Smooth muscle cell (in vitro differentiated cells): ENCODE measurements at regions not wholly inside any gene's neighbourhood (a gene's known extent, or its start where the extent isn't known, plus 50 kb on each side); places are given as distances from the start of the nearest gene placed in this dataset.

Source experiments
- DNase-seq: peaks from one replicate; lab custom pipeline; 2025; ENCODE audit not compliant: unreplicated experiment; lab: John Stamatoyannopoulos, UW
- H2AFZ ChIP-seq: fragments of 200-600 bp; sonication (generic); 2 replicates; pipeline ENCODE4 v1.6.0; 2016; ENCODE audit warnings: antibody characterized with exemption, low read depth, mild to moderate bottlenecking
- H3F3A ChIP-seq: fragments of 200-600 bp; sonication (generic); 2 replicates; pipeline ENCODE4 v1.6.0; 2017; ENCODE audit warnings: antibody characterized with exemption, low read depth
- H3K27ac ChIP-seq: fragments of 200-600 bp; sonication (generic); 2 replicates; pipeline ENCODE4 v1.5.1; 2016; ENCODE audit warnings: low read depth, mild to moderate bottlenecking
- H3K27me3 ChIP-seq: fragments of 200-600 bp; sonication (generic); 2 replicates; pipeline ENCODE4 v1.6.1; 2016; ENCODE audit warnings: low read depth, mild to moderate bottlenecking
- H3K36me3 ChIP-seq: fragments of 200-600 bp; sonication (generic); 2 replicates; pipeline ENCODE4 v1.5.1; 2016; ENCODE audit warnings: low read depth
- H3K4me1 ChIP-seq: fragments of 200-600 bp; sonication (generic); 2 replicates; pipeline ENCODE4 v1.5.1; 2016; ENCODE audit warnings: low read depth
- H3K4me2 ChIP-seq: fragments of 200-600 bp; sonication (generic); 2 replicates; pipeline ENCODE4 v1.6.0; 2016; ENCODE audit warnings: mild to moderate bottlenecking
- H3K4me3 ChIP-seq: fragments of 200-600 bp; sonication (generic); 2 replicates; pipeline ENCODE4 v1.5.1; 2016; ENCODE audit warnings: mild to moderate bottlenecking
- H3K79me2 ChIP-seq: fragments of 200-600 bp; sonication (generic); 2 replicates; pipeline ENCODE4 v1.6.0; 2016; ENCODE audit warnings: low read depth, mild to moderate bottlenecking
- H3K9ac ChIP-seq: fragments of 200-600 bp; sonication (generic); 2 replicates; pipeline ENCODE4 v1.6.0; 2016; ENCODE audit warnings: low read depth
- H3K9me3 ChIP-seq: fragments of 200-600 bp; sonication (generic); replicated peaks from 2 replicates; pipeline ENCODE4 v1.5.1; 2016; ENCODE audit warnings: low read depth
- H4K20me1 ChIP-seq: fragments of 200-600 bp; sonication (generic); 2 replicates; pipeline ENCODE4 v1.6.0; 2016; ENCODE audit warnings: low read depth
- WGBS: methylation state at CpG from one replicate; pipeline ENCODE4 v1.1.7; 2016; ENCODE audit warnings: low lambda C conversion rate; 5-methylcytosine and 5-hydroxymethylcytosine counted together
- TF ChIP-seq, protein P1 (sequence below): fragments of 200-600 bp; sonication (generic); IDR thresholded peaks from 2 replicates; pipeline ENCODE4 v1.5.1; 2017; ENCODE audit warnings: borderline replicate concordance, mild to moderate bottlenecking, antibody characterized with exemption; ENCODE audit not compliant: insufficient read depth, poor library complexity, severe bottlenecking

DNA sequence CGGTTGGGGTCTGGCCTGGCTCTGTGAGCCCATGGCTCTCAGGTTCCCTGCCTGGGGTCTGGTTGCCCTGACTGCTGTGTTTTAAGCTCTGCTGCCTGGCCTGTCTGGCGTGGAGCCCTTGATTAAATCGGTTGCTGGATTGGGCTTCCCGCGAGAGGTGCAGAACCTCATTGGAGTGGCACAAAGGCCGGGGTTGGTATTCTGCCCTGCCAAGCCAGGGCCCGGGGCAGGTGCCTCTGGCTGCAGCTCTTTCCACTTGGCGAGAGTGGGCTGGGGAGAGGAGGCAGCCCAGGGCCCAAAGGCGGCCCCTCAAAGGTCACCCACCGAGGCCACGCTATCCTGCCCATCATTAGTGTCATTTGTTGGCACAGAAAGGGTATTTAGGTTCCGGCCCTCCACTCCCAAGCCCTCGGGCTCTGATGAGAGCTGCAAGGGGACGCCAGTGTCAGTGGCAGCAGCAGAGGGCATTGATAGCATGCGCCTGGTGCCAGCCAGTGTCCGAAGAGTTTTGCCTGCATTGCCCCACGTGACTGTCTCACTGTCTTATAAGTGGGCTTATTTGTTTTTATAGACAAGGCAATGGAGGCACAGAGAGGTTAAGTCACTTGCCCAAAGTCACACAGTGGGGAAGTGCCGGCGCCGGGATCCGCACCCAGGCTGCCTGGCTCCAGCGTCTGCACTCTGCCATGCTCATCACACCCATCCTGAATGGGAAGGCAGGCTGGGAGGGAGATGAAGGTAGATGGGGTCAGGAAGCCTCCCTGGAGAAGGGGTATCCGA, 68.0 kb upstream of the CIBAR2 start:
- DNase-seq, result no peak
- WGBS, result 98% methylated on average over 23 of the region's 23 CpGs
- no peak overlapping the region for H3K4me3 ChIP-seq
- TF ChIP-seq, protein P1, sequence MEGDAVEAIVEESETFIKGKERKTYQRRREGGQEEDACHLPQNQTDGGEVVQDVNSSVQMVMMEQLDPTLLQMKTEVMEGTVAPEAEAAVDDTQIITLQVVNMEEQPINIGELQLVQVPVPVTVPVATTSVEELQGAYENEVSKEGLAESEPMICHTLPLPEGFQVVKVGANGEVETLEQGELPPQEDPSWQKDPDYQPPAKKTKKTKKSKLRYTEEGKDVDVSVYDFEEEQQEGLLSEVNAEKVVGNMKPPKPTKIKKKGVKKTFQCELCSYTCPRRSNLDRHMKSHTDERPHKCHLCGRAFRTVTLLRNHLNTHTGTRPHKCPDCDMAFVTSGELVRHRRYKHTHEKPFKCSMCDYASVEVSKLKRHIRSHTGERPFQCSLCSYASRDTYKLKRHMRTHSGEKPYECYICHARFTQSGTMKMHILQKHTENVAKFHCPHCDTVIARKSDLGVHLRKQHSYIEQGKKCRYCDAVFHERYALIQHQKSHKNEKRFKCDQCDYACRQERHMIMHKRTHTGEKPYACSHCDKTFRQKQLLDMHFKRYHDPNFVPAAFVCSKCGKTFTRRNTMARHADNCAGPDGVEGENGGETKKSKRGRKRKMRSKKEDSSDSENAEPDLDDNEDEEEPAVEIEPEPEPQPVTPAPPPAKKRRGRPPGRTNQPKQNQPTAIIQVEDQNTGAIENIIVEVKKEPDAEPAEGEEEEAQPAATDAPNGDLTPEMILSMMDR, result no peak
- H4K20me1 ChIP-seq, result peaks cover 41% of the 10 kb centered on the region
- H3F3A ChIP-seq, result no peaks in the 10 kb centered on the region
- H3K79me2 ChIP-seq, result peaks cover 99% of the 10 kb centered on the region
- H3K36me3 ChIP-seq, result peaks cover 14% of the 10 kb centered on the region
- H3K9ac ChIP-seq, result no peak overlapping the region
- no peaks in the 10 kb centered on the region for H3K27me3 ChIP-seq
- peaks cover 7% of the 10 kb centered on the region for H3K9me3 ChIP-seq
- no peaks in the 10 kb centered on the region for H3K4me1 ChIP-seq
- no peak overlapping the region for H2AFZ ChIP-seq
- no peak overlapping the region for H3K4me2 ChIP-seq
- H3K27ac ChIP-seq, result no peak overlapping the region

DNA sequence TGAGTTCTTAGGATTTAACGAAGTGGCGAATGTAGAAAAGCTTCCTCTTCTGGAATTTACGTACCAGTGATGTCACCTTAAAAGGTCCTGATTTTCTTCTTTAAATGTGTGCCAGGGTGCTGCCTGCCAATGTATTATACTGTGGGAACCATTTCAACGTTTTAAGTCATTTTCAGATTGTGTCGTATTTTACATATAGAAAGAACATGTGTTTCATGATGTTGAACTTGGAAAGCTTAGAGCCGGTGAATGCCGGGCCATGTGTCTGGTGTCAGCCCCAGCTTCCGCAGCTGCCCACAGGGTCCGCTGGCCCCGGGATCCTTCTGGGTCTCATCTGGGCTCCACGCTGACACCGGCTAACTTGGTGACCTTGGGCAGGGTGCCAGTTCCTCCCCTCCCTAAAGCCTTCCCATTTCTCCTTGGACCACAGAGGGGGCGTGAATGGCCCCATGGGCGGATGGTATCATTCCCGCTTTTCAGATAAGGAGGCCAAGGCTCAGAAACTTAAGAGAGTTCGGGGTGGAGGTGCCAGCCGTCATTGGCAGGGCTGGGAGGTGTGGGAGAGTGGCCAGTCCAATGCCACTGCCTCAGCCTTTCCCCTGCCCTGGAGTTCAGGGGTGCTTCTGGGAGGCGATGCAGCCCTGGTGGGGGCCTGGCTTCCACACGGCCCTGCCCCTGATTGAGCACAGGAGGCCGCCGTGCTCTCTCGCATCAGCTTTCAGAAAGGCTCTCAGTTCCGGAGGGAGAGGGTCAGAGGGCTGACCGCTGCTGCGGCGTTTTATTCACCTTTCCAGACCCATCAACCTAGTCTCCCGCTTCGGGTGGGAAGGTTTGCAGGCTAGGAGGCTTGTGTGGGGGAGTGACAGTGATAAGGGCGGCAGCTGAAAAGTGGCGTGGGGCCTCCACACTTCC, 68.8 kb upstream of the CIBAR2 start:
- Histone ChIP-seq H3K36me3 (peaks cover 16% of the 10 kb centered on the region), H3K79me2 (peaks cover 99% of the 10 kb centered on the region), H3K9me3 (peaks cover 7% of the 10 kb centered on the region), H2AFZ (no peak overlapping the region), H3K9ac (no peak overlapping the region), H3K4me3 (no peak overlapping the region), H3K4me1 (no peaks in the 10 kb centered on the region), H3K27me3 (no peaks in the 10 kb centered on the region), H3K27ac (no peak overlapping the region), H3K4me2 (no peak overlapping the region), H4K20me1 (peaks cover 41% of the 10 kb centered on the region), H3F3A (no peaks in the 10 kb centered on the region)
- TF ChIP-seq, protein P1, result no peak
- DNase-seq, result no peak
- WGBS, result 77% methylated on average over 30 of the region's 30 CpGs

DNA sequence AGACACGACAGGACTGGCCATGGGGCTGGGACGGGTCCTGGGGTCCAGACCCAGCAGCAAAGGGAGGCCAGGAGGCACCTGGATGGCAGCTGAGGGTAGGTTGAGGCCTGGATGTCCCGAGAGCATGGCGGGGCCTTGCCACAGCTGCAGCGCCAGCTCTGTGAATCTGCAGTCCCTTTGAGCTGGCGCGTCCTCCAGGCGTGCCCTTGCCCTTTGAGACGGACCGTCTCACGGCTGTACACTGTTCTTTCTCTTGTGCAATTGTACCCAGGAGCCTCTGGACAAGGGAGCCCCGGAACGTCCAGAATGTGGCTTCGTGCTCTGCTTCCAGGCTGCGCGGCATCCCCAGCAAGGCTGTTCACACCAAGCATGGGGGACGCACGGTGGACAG, 69.5 kb upstream of the CIBAR2 start:
- no peaks in the 10 kb centered on the region for H3K27me3 ChIP-seq
- 96% methylated on average over 17 of the region's 18 CpGs for WGBS
- TF ChIP-seq, protein P1, result no peak
- H3K4me2 ChIP-seq, result no peak overlapping the region
- H3K9me3 ChIP-seq, result peaks cover 7% of the 10 kb centered on the region
- H3K4me1 ChIP-seq, result peaks cover 2% of the 10 kb centered on the region
- no peak overlapping the region for H3K9ac ChIP-seq
- H3K79me2 ChIP-seq, result peaks cover 95% of the 10 kb centered on the region
- no peak overlapping the region for H2AFZ ChIP-seq
- H3K27ac ChIP-seq, result no peak overlapping the region
- H3K36me3 ChIP-seq, result peaks cover 16% of the 10 kb centered on the region
- H4K20me1 ChIP-seq, result peaks cover 41% of the 10 kb centered on the region
- DNase-seq, result no peak
- no peak overlapping the region for H3K4me3 ChIP-seq
- H3F3A ChIP-seq, result no peaks in the 10 kb centered on the region
